IMR-90 (cell line): ENCODE measurements at regions not wholly inside any gene's neighbourhood (a gene's known extent, or its start where the extent isn't known, plus 50 kb on each side); places are given as distances from the start of the nearest gene placed in this dataset.

Experiments used
- ATAC-seq: fragments of 200-7000 bp; cut with Tn5 transposase; 2 replicates; pipeline ENCODE4 v1.9.1; 2020; ENCODE audit warnings: low read depth, mild to moderate bottlenecking, moderate library complexity
- BruUV-seq: library from RNA; stranded (reverse); fragments of 400-500 nt; replicated peaks from 2 replicates; lab custom pipeline; 2021; lab: Mats Ljungman, UMichigan
- CTCF ChIA-PET: fragments of 300-600 bp; formaldehyde crosslinking; extraction: SDS; loops from one replicate; lab custom pipeline; 2021; ENCODE audit warnings: antibody characterized with exemption; lab: Yijun Ruan, JAX
- POLR2A ChIA-PET: fragments of 300-600 bp; sonication (Branson Sonifier 250); formaldehyde crosslinking; loops from one replicate; lab custom pipeline; 2022; ENCODE audit warnings: antibody characterized with exemption; ENCODE audit not compliant: unreplicated experiment; lab: Charles Lee
- DNase-seq: peaks from one replicate; pipeline ENCODE4 v3.0.0; 2013
- H2AFZ ChIP-seq: replicated peaks from 2 replicates; pipeline ENCODE3; 2013; ENCODE audit warnings: low read length, mild to moderate bottlenecking; ENCODE audit not compliant: poor library complexity
- H2AK5ac ChIP-seq: 2 replicates; pipeline ENCODE4 v1.6.1; 2013; ENCODE audit warnings: low read depth, low read length, inconsistent platforms
- H2AK9ac ChIP-seq: replicated peaks from 2 replicates; pipeline ENCODE3; 2013; ENCODE audit warnings: mild to moderate bottlenecking, low read depth, low read length, moderate library complexity; ENCODE audit not compliant: poor library complexity
- H2BK120ac ChIP-seq: 2 replicates; pipeline ENCODE4 v1.6.1; 2013; ENCODE audit warnings: low read depth, low read length, inconsistent platforms
- H2BK15ac ChIP-seq: 3 replicates; pipeline ENCODE4 v1.6.1; 2013; ENCODE audit warnings: low read depth, low read length, inconsistent platforms
- H2BK20ac ChIP-seq: 2 replicates; pipeline ENCODE4 v1.6.1; 2013; ENCODE audit warnings: low read depth, mild to moderate bottlenecking, inconsistent platforms, low read length, moderate library complexity
- H2BK5ac ChIP-seq: 2 replicates; pipeline ENCODE4 v1.6.1; 2013; ENCODE audit warnings: mild to moderate bottlenecking, low read depth, low read length, inconsistent platforms; ENCODE audit not compliant: poor library complexity, severe bottlenecking
- H3K14ac ChIP-seq: replicated peaks from 2 replicates; pipeline ENCODE4 v1.6.1; 2013; ENCODE audit warnings: low read depth, low read length, inconsistent platforms
- H3K18ac ChIP-seq: 2 replicates; pipeline ENCODE4 v1.6.1; 2013; ENCODE audit warnings: low read depth, low read length, control low read depth
- H3K23ac ChIP-seq: 2 replicates; pipeline ENCODE4 v1.6.1; 2013; ENCODE audit warnings: low read depth, low read length, inconsistent platforms
- H3K27ac ChIP-seq: 2 replicates; pipeline ENCODE4 v1.5.1; 2013; ENCODE audit warnings: mild to moderate bottlenecking, control low read depth, low read length; ENCODE audit not compliant: insufficient read depth
- H3K27me3 ChIP-seq: 2 replicates; pipeline ENCODE4 v1.6.1; 2013; ENCODE audit warnings: low read length; ENCODE audit not compliant: control insufficient read depth, insufficient read depth
- H3K36me3 ChIP-seq: 2 replicates; pipeline ENCODE4 v1.6.1; 2013; ENCODE audit warnings: low read length, mixed read lengths; ENCODE audit not compliant: control insufficient read depth, insufficient read depth
- H3K4ac ChIP-seq: 2 replicates; pipeline ENCODE4 v1.6.1; 2013; ENCODE audit warnings: low read depth, low read length, inconsistent platforms
- H3K4me1 ChIP-seq: 2 replicates; pipeline ENCODE4 v1.6.1; 2013; ENCODE audit warnings: low read length, mixed read lengths; ENCODE audit not compliant: control insufficient read depth, insufficient read depth
- H3K4me2 ChIP-seq: 2 replicates; pipeline ENCODE4 v1.6.1; 2013; ENCODE audit warnings: low read depth, mild to moderate bottlenecking, control low read depth, low read length, moderate library complexity
- H3K4me3 ChIP-seq: 2 replicates; pipeline ENCODE4 v1.5.1; 2013; ENCODE audit warnings: low read depth, mild to moderate bottlenecking, control low read depth, low read length, moderate library complexity; ENCODE audit not compliant: insufficient read depth
- H3K56ac ChIP-seq: 2 replicates; pipeline ENCODE4 v1.6.1; 2013; ENCODE audit warnings: low read length, inconsistent platforms; ENCODE audit not compliant: insufficient read depth; ENCODE audit errors: extremely low read depth
- H3K79me1 ChIP-seq, 2 experiments: 2 replicates each; pipeline ENCODE4 v1.6.1; 2013; ENCODE audit warnings: low read length in 2 of 2, inconsistent platforms in 1 of 2, low read depth in 1 of 2
- H3K9ac ChIP-seq: 2 replicates; pipeline ENCODE4 v1.6.1; 2013; ENCODE audit warnings: low read depth, low read length, control low read depth
- H3K9me1 ChIP-seq: 2 replicates; pipeline ENCODE4 v1.6.1; 2013; ENCODE audit warnings: low read length, inconsistent platforms; ENCODE audit not compliant: insufficient read depth
- H3K9me3 ChIP-seq: 2 replicates; pipeline ENCODE4 v1.6.1; 2013; ENCODE audit warnings: low read length; ENCODE audit not compliant: control insufficient read depth, insufficient read depth
- H4K20me1 ChIP-seq: 2 replicates; pipeline ENCODE4 v1.6.1; 2013; ENCODE audit warnings: low read length, inconsistent platforms; ENCODE audit not compliant: insufficient read depth
- H4K5ac ChIP-seq: 2 replicates; pipeline ENCODE4 v1.6.1; 2013; ENCODE audit warnings: mild to moderate bottlenecking, low read depth, low read length, control low read depth
- H4K8ac ChIP-seq, 2 experiments: 2 replicates each; pipeline ENCODE4 v1.6.1; 2013; ENCODE audit warnings: low read depth in 2 of 2, low read length in 2 of 2, control low read depth in 1 of 2, inconsistent platforms in 1 of 2
- H4K91ac ChIP-seq: 2 replicates; pipeline ENCODE4 v1.6.1; 2013; ENCODE audit warnings: low read depth, low read length, inconsistent platforms; ENCODE audit not compliant: insufficient read depth
- BHLHE40 ChIP-seq: fragments of 150-350 bp; IDR thresholded peaks from 2 replicates; pipeline ENCODE4 v1.6.1; 2016; ENCODE audit warnings: mild to moderate bottlenecking, low read depth, low read length
- CEBPB ChIP-seq: IDR thresholded peaks from 2 replicates; pipeline ENCODE4 v1.6.1; 2012; ENCODE audit warnings: low read depth, low read length, improper control_type of control experiment
- CHD1 ChIP-seq: IDR thresholded peaks from 2 replicates; pipeline ENCODE4 v1.6.1; 2012; ENCODE audit warnings: low read depth, low read length, improper control_type of control experiment
- FOS ChIP-seq: fragments of 150-350 bp; IDR thresholded peaks from 2 replicates; pipeline ENCODE4 v1.6.1; 2016; ENCODE audit warnings: low read depth, low read length
- MAFK ChIP-seq: IDR thresholded peaks from 2 replicates; pipeline ENCODE4 v1.6.1; 2012; ENCODE audit warnings: low read depth, low read length, improper control_type of control experiment
- MAZ ChIP-seq: IDR thresholded peaks from 2 replicates; pipeline ENCODE4 v1.6.1; 2012; ENCODE audit warnings: low read depth, mild to moderate bottlenecking, low read length, improper control_type of control experiment, moderate library complexity, borderline replicate concordance
- MXI1 ChIP-seq: IDR thresholded peaks from 2 replicates; pipeline ENCODE4 v1.6.1; 2012; ENCODE audit warnings: low read depth, mild to moderate bottlenecking, low read length, moderate library complexity, borderline replicate concordance
- NFE2L2 ChIP-seq: fragments of 150-350 bp; IDR thresholded peaks from 2 replicates; pipeline ENCODE4 v1.6.1; 2016; ENCODE audit warnings: low read depth, mild to moderate bottlenecking, low read length
- POLR2A ChIP-seq: IDR thresholded peaks from 2 replicates; pipeline ENCODE4 v1.6.1; 2012; ENCODE audit warnings: mild to moderate bottlenecking, low read depth, low read length
- RAD21 ChIP-seq: IDR thresholded peaks from 2 replicates; pipeline ENCODE4 v1.6.1; 2012; ENCODE audit warnings: low read length, improper control_type of control experiment
- RCOR1 ChIP-seq: IDR thresholded peaks from 2 replicates; pipeline ENCODE4 v1.6.1; 2012; ENCODE audit warnings: mild to moderate bottlenecking, low read length, improper control_type of control experiment; ENCODE audit not compliant: insufficient replicate concordance
- RFX5 ChIP-seq: IDR thresholded peaks from 2 replicates; pipeline ENCODE4 v1.8.0; 2012; ENCODE audit warnings: low read depth, mild to moderate bottlenecking, low read length, moderate library complexity
- SMC3 ChIP-seq: fragments of 150-350 bp; IDR thresholded peaks from 2 replicates; pipeline ENCODE4 v1.6.1; 2016; ENCODE audit warnings: low read depth, mild to moderate bottlenecking, antibody characterized with exemption, low read length, moderate library complexity
- WGBS, 2 experiments: methylation state at CpG; one replicate each; pipeline versions ENCODE4 v1.1.5 to v1.1.7; 2013; ENCODE audit warnings: missing lambda C conversion rate in 2 of 2; ENCODE audit not compliant: insufficient read length in 1 of 2; ENCODE audit errors: extremely low coverage in 2 of 2; 5-methylcytosine and 5-hydroxymethylcytosine counted together
- dilution Hi-C: fragments of 300-500 bp; cut with HindIII; formaldehyde crosslinking; loops from one replicate; pipeline ENCODE4 v1.14.3; 2018; ENCODE audit warnings: low sequenced_read_pairs; ENCODE audit not compliant: unreplicated experiment
- in situ Hi-C: fragments of 300-500 bp; cut with MboI; formaldehyde crosslinking; loops from 3 replicates; pipeline ENCODE4 v1.14.3; 2019; ENCODE audit warnings: low sequenced_read_pairs, inconsistent platforms, mixed read lengths
- intact Hi-C: fragments of 100-400 bp; cut with micrococcal nuclease; formaldehyde crosslinking; loops from 2 replicates; pipeline ENCODE4 v1.10.0; 2022
- TF ChIP-seq, protein P1 (sequence below): fragments of 150-350 bp; IDR thresholded peaks from 2 replicates; pipeline ENCODE4 v1.6.1; 2016; ENCODE audit warnings: low read depth, mild to moderate bottlenecking, low read length, moderate library complexity, borderline replicate concordance
- TF ChIP-seq, protein P2 (sequence below): fragments of 150-350 bp; IDR thresholded peaks from 2 replicates; pipeline ENCODE4 v1.6.1; 2017; ENCODE audit warnings: mild to moderate bottlenecking, antibody characterized with exemption, low read length, low read depth
- TF ChIP-seq, protein P3 (sequence below): conservative IDR thresholded peaks from 2 replicates; pipeline ENCODE4 v1.5.1; 2012; ENCODE audit warnings: mild to moderate bottlenecking, low read depth, low read length, improper control_type of control experiment

DNA sequence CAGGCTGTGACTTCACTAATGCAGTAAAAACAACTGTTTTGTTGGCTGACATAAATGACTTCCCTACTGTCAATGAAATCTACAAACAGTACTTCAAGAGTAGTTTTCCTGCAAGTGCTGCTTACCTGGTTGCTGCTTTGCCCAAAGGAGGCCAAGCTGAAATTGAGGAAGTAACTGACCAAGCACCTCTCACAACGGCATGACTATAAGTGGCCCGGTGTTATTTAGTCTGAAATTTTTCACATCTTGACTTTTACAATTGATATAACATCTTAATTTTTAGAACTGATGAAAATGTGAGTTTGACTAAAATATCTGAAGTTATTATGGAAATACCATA lies 274.9 kb upstream of the NR5A2 start:
- BruUV-seq: no TSS peak
- no peak overlapping the region for H3K14ac ChIP-seq
- no peaks in the 10 kb centered on the region for H3K9me1 ChIP-seq
- no peak overlapping the region for H2AK9ac ChIP-seq
- intact Hi-C loops (no loop called here), in situ Hi-C loops (no loop called here), dilution Hi-C loops (no loop called here)
- ChIA-PET POLR2A (interaction anchor here (0.5 kb wide), 1 partner anchor 844 kb away, joined by 4 read pairs; no protein-coding TSS in a partner anchor), CTCF (interaction anchor here (1.1 kb wide), 1 partner anchor 16 kb away, joined by 3 read pairs; no protein-coding TSS in a partner anchor)
- H3K27ac ChIP-seq: no peak overlapping the region
- no peak overlapping the region for H2AK5ac ChIP-seq
- no CpG with 5 or more reads among the region's 2 CpGs for WGBS, 2 experiments
- H2BK15ac ChIP-seq: no peak overlapping the region
- H3K4ac ChIP-seq: no peak overlapping the region
- H3K9ac ChIP-seq: no peak overlapping the region
- no peak overlapping the region for H2BK20ac ChIP-seq
- no peak overlapping the region for H4K91ac ChIP-seq
- H3K27me3 ChIP-seq: 0 out of 2 replicates have a peak, but pooled peaks cover under 1% of the 10 kb centered on the region
- H3K23ac ChIP-seq: no peak overlapping the region
- TF ChIP-seq RCOR1: no peak
- TF ChIP-seq SMC3: no peak
- no peak for TF ChIP-seq MAFK
- TF ChIP-seq CEBPB: no peak
- no peak for TF ChIP-seq RAD21
- TF ChIP-seq, protein P1, sequence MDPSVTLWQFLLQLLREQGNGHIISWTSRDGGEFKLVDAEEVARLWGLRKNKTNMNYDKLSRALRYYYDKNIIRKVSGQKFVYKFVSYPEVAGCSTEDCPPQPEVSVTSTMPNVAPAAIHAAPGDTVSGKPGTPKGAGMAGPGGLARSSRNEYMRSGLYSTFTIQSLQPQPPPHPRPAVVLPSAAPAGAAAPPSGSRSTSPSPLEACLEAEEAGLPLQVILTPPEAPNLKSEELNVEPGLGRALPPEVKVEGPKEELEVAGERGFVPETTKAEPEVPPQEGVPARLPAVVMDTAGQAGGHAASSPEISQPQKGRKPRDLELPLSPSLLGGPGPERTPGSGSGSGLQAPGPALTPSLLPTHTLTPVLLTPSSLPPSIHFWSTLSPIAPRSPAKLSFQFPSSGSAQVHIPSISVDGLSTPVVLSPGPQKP: no peak
- TF ChIP-seq, protein P2, sequence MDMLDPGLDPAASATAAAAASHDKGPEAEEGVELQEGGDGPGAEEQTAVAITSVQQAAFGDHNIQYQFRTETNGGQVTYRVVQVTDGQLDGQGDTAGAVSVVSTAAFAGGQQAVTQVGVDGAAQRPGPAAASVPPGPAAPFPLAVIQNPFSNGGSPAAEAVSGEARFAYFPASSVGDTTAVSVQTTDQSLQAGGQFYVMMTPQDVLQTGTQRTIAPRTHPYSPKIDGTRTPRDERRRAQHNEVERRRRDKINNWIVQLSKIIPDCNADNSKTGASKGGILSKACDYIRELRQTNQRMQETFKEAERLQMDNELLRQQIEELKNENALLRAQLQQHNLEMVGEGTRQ: no peak
- no peak for TF ChIP-seq MXI1
- no peak for TF ChIP-seq POLR2A
- TF ChIP-seq FOS: no peak
- TF ChIP-seq, protein P3, sequence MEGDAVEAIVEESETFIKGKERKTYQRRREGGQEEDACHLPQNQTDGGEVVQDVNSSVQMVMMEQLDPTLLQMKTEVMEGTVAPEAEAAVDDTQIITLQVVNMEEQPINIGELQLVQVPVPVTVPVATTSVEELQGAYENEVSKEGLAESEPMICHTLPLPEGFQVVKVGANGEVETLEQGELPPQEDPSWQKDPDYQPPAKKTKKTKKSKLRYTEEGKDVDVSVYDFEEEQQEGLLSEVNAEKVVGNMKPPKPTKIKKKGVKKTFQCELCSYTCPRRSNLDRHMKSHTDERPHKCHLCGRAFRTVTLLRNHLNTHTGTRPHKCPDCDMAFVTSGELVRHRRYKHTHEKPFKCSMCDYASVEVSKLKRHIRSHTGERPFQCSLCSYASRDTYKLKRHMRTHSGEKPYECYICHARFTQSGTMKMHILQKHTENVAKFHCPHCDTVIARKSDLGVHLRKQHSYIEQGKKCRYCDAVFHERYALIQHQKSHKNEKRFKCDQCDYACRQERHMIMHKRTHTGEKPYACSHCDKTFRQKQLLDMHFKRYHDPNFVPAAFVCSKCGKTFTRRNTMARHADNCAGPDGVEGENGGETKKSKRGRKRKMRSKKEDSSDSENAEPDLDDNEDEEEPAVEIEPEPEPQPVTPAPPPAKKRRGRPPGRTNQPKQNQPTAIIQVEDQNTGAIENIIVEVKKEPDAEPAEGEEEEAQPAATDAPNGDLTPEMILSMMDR: no peak
- TF ChIP-seq CHD1: no peak
- no peak for TF ChIP-seq BHLHE40
- no peak for TF ChIP-seq MAZ
- TF ChIP-seq NFE2L2: no peak
- TF ChIP-seq RFX5: no peak
- H2AFZ ChIP-seq: no peak overlapping the region
- H3K79me1 ChIP-seq: no peaks in the 10 kb centered on the region
- H3K56ac ChIP-seq: no peak overlapping the region
- H3K4me3 ChIP-seq: no peak overlapping the region
- peaks cover 3% of the 10 kb centered on the region; the same call in 1 of the 2 replicates for H3K9me3 ChIP-seq
- H2BK5ac ChIP-seq: no peak overlapping the region
- H3K4me2 ChIP-seq: no peak overlapping the region
- ATAC-seq (no peak), DNase-seq (no peak)
- H4K5ac ChIP-seq: no peak overlapping the region
- H3K4me1 ChIP-seq: no peaks in the 10 kb centered on the region
- H4K20me1 ChIP-seq: no peaks in the 10 kb centered on the region
- no peak overlapping the region for H4K8ac ChIP-seq
- no peaks in the 10 kb centered on the region for H3K36me3 ChIP-seq
- H3K18ac ChIP-seq: no peak overlapping the region
- H2BK120ac ChIP-seq: no peak overlapping the region
